LNCAP (cell line): ENCODE measurements at regions not wholly inside any gene's neighbourhood (a gene's known extent, or its start where the extent isn't known, plus 50 kb on each side); places are given as distances from the start of the nearest gene placed in this dataset.

Experiments used
- TF ChIP-seq, protein P1 (sequence below): fragments of 450-650 bp; IDR thresholded peaks from 2 replicates; pipeline ENCODE4 v1.5.1; 2017; ENCODE audit warnings: mild to moderate bottlenecking

DNA sequence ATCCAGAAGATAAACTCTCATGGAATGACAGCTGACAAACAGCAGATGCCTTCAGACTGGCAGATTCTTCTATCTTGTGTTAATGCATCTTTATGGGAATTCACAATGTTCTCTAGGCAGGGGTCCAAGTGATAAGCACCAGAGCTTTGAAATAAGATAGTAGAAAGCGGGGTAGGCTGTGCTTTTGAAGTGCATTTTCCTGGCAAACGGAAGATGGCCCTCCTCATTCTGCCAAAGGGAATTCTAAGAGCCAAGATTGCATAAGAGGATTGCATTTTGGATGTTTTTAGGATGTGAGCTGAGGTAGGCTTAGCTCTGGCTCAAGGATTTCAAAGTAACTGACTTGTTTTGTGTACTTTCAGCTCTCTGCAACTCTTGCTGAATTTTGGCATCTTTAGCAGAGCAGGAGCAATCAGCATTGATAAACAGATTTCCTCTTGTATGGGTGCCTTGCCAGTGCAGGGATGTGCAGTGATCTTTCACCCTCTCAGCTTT, 298.5 kb upstream of the KLF6 start:
- TF ChIP-seq, protein P1, sequence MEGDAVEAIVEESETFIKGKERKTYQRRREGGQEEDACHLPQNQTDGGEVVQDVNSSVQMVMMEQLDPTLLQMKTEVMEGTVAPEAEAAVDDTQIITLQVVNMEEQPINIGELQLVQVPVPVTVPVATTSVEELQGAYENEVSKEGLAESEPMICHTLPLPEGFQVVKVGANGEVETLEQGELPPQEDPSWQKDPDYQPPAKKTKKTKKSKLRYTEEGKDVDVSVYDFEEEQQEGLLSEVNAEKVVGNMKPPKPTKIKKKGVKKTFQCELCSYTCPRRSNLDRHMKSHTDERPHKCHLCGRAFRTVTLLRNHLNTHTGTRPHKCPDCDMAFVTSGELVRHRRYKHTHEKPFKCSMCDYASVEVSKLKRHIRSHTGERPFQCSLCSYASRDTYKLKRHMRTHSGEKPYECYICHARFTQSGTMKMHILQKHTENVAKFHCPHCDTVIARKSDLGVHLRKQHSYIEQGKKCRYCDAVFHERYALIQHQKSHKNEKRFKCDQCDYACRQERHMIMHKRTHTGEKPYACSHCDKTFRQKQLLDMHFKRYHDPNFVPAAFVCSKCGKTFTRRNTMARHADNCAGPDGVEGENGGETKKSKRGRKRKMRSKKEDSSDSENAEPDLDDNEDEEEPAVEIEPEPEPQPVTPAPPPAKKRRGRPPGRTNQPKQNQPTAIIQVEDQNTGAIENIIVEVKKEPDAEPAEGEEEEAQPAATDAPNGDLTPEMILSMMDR = no peak

DNA sequence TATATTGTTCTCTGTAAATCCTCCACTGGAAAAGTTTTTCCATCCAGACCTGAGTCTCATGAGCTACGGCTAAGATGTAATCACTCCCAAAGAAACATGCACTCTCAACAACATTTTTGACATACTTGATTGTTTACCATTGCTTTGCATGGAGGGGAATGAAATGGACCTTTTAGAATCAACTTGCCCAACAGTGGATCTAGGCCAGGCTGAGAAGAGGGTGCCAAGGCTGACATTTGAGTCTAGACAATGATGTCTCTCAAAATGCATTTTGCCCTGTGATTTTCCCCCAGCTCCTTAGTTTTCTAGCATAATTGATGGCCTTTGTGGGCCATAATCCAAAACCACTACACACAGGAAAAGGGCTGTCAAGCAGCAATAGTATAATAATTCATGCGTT, 297.9 kb upstream of the KLF6 start:
- TF ChIP-seq, protein P1 = no peak

DNA sequence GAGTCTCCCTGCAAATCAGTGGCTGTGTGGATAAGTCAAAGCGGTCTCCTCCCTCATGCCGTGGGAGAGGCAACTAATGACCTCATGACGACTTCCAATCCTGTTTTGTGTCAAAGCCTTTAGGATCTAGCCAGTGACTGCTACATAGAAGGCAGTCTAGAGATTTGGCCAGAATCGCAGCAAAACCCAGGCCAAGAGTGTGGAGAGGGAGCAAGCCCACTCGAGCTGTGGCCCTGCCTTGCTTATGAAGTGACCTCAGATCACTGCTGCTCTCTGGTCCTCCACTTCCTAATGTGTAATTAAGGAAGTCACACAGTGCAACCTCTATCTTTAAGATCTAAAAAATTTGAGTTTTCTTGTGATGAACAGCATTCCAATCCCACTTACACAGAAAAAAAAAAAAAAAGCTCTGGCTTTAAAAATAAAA, 296.7 kb upstream of the KLF6 start:
- TF ChIP-seq, protein P1 = no peak

DNA sequence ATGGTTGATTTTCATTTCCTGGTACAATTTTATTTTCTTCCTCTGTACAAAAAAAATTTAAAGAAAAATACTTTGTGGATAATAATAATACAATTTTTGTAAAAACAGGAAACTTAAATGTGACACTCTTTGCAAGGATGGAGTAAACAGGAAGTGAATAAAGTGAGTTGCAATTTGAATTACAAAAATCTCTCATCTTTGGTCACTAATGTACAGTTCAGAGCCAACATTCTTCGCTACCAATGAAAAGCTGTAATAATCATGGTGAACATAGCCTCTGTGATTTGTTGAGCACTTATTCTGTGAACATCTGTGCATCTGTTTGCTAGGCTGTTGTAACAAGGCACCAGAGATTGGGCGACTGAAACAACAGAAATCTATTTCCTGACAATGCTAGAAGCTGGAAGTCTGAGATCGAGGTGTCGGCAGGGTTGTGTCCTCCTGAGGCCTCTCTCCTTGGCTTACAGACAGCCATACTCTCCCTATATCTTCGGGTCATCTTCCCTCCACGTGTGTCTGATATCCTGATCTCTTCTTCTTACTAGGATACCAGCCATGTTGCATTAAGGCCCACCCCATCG, 295.3 kb upstream of the KLF6 start:
- TF ChIP-seq, protein P1 = no peak

DNA sequence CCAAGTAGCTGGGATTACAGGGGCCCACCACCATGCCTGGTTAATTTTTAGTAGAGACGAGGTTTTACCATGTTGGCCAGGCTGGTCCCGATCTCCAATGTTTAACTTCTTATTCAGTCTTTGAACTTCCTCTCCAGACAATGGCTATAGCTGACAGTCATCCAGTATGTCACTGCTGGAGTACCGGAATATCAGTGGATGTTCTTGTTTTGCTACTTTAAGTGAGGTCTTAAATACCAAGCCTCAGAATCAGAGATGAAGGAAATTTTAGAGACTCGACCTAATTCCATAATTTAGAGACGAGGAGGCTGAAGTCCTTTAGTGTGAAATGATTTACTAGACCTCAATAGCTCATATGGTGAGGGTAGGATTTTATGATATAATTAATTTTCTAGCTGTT, 294.8 kb upstream of the KLF6 start:
- TF ChIP-seq, protein P1 = no peak

DNA sequence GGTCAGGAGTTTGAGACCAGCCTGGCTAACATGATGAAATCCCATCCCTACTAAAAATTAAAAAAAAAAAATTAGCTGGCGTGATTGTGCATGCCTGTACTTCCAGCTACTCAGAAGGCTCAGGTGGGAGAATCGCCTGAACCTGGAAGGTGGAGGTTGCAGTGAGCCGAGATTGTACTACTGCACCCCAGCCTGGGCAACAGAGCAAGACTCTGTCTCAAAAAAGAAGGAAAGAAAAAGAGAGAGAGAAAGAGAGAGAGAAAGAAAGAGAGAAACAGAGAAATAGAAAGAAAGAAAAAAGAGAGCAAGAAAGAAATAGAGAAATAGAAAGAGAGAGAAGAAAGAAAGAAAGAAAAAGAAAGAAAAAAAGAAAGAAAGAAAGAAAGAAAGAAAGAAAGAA, 292.8 kb upstream of the KLF6 start:
- TF ChIP-seq, protein P1 = no peak

DNA sequence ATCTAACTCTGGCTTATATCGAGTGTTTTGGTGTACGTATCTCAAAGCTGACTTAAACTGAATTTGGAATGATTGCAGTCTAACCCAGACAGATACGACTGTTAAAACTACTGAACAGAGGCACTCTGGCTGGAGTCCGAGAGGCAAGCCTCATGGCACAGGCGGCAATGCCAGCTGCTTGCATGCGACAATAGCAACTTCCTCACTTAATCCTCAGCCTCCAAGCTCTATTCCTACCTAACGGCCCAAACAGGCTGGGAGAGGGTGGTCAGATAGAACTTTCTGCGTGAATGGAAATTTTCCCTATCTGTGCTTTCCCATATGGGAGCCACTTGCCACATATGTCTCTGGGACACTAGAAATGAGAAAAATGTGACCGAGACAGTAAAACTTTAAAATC, 292.0 kb upstream of the KLF6 start:
- TF ChIP-seq, protein P1 = no peak

DNA sequence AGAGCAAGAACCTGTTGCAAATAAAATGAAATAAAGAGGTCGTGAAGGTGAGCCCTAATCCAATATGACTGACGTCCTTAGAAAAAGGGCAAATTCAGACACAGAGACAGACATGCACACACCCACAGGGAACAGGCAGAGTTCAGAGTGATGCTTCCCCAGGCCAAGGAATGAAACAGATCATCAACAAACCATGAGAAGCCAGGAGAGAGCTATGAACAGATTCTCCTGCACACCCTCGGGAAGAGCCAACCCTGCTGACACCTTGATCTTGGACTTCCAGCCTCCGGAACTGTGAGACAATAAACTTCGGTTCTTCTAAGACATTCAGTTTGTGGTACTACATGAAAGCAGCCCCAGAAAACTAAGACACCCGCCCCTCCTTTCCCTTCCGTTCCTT, 290.4 kb upstream of the KLF6 start:
- TF ChIP-seq, protein P1 = no peak
